Suprapubic skin (tissue), 4 donors: ENCODE measurements at regions not wholly inside any gene's neighbourhood (a gene's known extent, or its start where the extent isn't known, plus 50 kb on each side); places are given as distances from the start of the nearest gene placed in this dataset.
"Not testable (repeated sequence)": the region's sequence is repeated elsewhere in the genome, so short reads cannot be mapped to it uniquely, and the experiment has no call there.

ENCODE experiments used
- DNase-seq, 2 donors: peaks; one replicate each; pipeline ENCODE4 v3.0.0-alpha.2; 2019; ENCODE audit warnings: low spot score in 2 of 2
- H3K27ac ChIP-seq: fragments of 200-600 bp; sonication (generic); one replicate; pipeline ENCODE4 v1.5.1; 2019
- H3K27me3 ChIP-seq: fragments of 200-600 bp; sonication (generic); one replicate; pipeline ENCODE4 v1.5.1; 2019
- H3K36me3 ChIP-seq: fragments of 200-600 bp; sonication (generic); one replicate; pipeline ENCODE4 v1.5.1; 2019
- H3K4me1 ChIP-seq: fragments of 200-600 bp; sonication (generic); one replicate; pipeline ENCODE4 v1.5.1; 2019
- H3K4me3 ChIP-seq: fragments of 200-600 bp; sonication (generic); one replicate; pipeline ENCODE4 v1.5.1; 2019; ENCODE audit warnings: mild to moderate bottlenecking
- H3K9me3 ChIP-seq: fragments of 200-600 bp; sonication (generic); one replicate; pipeline ENCODE4 v1.5.1; 2019
- EP300 ChIP-seq: sonication (generic); formaldehyde crosslinking; IDR thresholded peaks from one replicate; pipeline ENCODE4 v1.6.1; 2017; ENCODE audit warnings: antibody characterized with exemption
- POLR2A ChIP-seq, 2 donors: fragments of 450-650 bp; IDR thresholded peaks; one replicate each; pipeline ENCODE4 v1.6.1; 2017; ENCODE audit warnings: antibody characterized with exemption in 2 of 2, mild to moderate bottlenecking in 2 of 2, moderate library complexity in 2 of 2
- POLR2AphosphoS5 ChIP-seq, 3 donors: sonication (generic); formaldehyde crosslinking; IDR thresholded peaks; one replicate each; pipeline ENCODE4 v1.6.1; 2017; ENCODE audit warnings: antibody characterized with exemption in 3 of 3
- WGBS: methylation state at CpG from one replicate; pipeline ENCODE4 v1.1.5; 2018; 5-methylcytosine and 5-hydroxymethylcytosine counted together
- TF ChIP-seq, protein P1 (sequence below), 2 donors: fragments of 200-600 bp in 1 of 2; fragments of 450-650 bp in 1 of 2; sonication (generic) in 1 of 2; IDR thresholded peaks; one replicate each; pipeline ENCODE4 v1.5.1; 2016 to 2019; ENCODE audit warnings: antibody characterized with exemption in 2 of 2, mild to moderate bottlenecking in 1 of 2, moderate library complexity in 1 of 2

DNA sequence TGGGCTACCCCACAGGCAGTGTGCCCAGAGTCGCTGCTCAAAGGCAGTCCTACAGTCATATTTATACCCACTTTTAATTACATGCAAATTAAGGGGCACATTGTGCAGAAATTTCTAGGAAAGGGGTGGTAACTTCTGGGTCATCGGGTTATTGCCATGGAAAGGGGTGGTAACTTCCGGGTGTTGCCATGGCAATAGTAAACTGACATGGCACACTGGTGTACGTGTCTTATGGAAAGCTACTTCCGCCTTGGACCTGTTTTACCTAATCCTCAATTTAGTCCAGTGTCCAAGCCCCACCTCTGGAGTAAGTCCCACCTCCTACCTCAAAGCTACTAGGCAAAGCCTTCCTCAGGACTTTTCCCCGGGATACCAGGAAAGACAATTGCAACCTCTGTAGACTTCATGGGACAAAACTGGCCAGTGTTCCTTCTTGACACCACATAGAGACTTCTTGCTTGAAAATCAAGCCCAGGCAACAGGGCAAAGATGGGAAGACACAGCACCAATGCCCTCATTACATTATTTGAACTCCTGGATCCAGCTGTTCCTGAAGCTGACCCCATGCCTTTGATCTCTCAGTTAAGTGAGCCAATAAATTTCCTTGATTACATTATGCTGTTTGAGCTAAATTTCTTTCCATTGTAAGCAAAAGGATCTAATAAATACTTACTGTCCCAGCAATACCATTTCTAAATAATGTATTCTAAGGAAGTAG, 63.3 kb upstream of the AGAP1 start:
- DNase-seq: no peak
- no peak overlapping the region for H3K4me3 ChIP-seq
- H3K4me1 ChIP-seq: no peaks in the 10 kb centered on the region
- no peak overlapping the region for H3K27ac ChIP-seq
- no peaks in the 10 kb centered on the region for H3K9me3 ChIP-seq
- no peaks in the 10 kb centered on the region for H3K27me3 ChIP-seq
- WGBS: 82% methylated on average over 5 of the region's 6 CpGs
- no peaks in the 10 kb centered on the region for H3K36me3 ChIP-seq
- TF ChIP-seq EP300 (no peak), POLR2A (IDR thresholded peaks at IDR 0.05) (no peak), POLR2AphosphoS5 (IDR thresholded peaks at IDR 0.05) (no peak)
- TF ChIP-seq, protein P1, sequence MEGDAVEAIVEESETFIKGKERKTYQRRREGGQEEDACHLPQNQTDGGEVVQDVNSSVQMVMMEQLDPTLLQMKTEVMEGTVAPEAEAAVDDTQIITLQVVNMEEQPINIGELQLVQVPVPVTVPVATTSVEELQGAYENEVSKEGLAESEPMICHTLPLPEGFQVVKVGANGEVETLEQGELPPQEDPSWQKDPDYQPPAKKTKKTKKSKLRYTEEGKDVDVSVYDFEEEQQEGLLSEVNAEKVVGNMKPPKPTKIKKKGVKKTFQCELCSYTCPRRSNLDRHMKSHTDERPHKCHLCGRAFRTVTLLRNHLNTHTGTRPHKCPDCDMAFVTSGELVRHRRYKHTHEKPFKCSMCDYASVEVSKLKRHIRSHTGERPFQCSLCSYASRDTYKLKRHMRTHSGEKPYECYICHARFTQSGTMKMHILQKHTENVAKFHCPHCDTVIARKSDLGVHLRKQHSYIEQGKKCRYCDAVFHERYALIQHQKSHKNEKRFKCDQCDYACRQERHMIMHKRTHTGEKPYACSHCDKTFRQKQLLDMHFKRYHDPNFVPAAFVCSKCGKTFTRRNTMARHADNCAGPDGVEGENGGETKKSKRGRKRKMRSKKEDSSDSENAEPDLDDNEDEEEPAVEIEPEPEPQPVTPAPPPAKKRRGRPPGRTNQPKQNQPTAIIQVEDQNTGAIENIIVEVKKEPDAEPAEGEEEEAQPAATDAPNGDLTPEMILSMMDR (IDR thresholded peaks at IDR 0.05): no peak

DNA sequence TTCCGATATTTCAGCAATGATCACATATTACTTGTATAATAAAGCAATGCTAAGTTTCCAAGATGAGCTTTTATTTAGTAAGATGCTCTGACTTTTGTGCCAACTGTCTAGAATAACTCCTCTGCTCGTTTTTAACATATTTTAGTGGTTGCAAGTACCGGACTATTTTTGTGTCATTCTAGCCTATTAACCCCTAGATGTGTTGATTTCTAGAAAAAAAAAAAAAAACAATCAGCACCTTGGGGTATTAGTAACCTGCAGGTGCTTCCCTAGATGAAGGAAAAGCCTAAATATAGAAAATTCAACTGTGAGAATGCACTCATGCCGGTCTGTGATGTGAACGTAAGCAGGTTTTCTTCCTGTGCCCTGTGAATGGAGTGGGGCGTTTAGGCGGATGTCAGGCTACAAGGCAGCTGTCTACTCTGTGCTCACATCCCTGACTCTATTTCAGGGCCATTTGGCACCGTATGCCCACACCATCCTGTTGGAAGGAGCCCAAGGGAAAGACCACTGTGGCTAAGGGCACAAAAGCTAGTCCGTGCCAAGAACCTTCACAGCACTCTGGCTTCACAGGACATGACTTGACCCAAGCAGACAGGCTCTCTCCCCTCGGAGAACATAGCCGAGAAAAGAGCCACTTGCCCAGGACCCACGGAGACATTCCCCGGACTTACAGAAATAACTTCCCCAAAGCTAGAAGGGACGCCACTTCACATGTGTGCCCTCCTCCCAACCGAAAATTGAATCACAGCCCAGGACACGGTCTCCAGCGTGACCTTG, 60.9 kb upstream of the AGAP1 start:
- H3K4me3 ChIP-seq: no peak overlapping the region
- H3K36me3 ChIP-seq: no peaks in the 10 kb centered on the region
- no peaks in the 10 kb centered on the region for H3K9me3 ChIP-seq
- WGBS: 56% methylated on average over 17 of the region's 17 CpGs
- H3K27ac ChIP-seq: no peak overlapping the region
- no peak for DNase-seq
- no peak for TF ChIP-seq POLR2AphosphoS5 (IDR thresholded peaks at IDR 0.05)
- TF ChIP-seq, protein P1 (IDR thresholded peaks at IDR 0.05): no peak
- no peak for TF ChIP-seq EP300
- TF ChIP-seq POLR2A (IDR thresholded peaks at IDR 0.05): no peak
- no peaks in the 10 kb centered on the region for H3K4me1 ChIP-seq
- H3K27me3 ChIP-seq: no peaks in the 10 kb centered on the region

DNA sequence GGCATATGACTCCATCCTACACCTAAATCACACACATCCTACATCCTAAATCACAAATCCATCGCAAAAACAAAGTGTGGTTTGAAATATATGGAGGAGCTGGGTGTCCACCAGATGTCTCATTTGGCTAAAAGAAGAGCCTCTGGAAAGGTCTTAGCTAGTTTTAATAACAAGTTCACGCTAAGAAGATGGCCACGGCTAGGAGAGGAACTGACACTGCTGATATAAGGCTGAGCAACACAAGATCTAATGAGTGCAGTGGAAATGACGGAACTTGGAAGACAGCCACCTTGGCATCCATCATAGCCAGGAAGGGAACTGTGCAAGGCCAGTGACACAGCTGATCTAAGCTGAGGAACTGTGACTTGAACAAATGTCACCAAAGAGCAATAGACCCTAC, 60.0 kb upstream of the AGAP1 start:
- Histone ChIP-seq H3K27me3 (no peaks in the 10 kb centered on the region), H3K27ac (no peak overlapping the region), H3K9me3 (no peaks in the 10 kb centered on the region), H3K36me3 (no peaks in the 10 kb centered on the region), H3K4me1 (no peaks in the 10 kb centered on the region), H3K4me3 (no peak overlapping the region)
- 24% methylated on average over 4 of the region's 4 CpGs for WGBS
- TF ChIP-seq, protein P1 (IDR thresholded peaks at IDR 0.05): no peak
- TF ChIP-seq POLR2A (IDR thresholded peaks at IDR 0.05): no peak
- peak in 1 of 2 donors; percentile 74 for DNase-seq

DNA sequence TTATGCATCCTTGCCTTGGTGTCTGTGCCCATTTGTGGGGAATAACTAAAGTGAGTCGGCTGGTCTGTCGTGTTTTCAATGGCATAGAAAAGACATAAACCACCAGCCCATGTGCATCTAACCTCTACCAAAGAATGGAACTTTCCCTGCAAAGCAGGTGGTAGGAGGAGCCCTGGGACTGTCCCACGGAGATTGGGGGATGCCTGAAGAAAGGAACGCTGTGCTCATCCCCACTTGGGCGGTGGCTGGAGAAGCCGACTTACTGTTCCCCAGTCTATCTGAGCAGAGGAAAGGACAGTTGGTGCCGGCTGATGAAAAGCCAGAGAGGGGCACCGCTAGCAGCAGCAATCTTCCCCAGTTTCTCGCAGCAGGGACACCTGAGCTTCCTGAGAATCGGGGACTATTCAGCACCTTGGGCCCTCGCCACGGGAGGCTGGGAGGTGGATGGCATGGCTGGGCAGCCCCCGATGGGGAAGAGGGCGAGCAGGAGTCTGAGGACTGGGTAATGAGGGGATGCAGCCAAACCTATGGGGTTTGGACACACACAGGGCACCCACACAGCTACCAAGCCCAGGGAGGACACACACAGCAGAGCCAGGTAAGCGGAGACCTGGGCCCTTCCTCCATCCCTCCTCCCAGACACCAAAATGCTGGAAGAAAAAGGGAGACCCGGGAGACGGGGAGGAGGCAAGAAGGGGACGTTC, 53.7 kb upstream of the AGAP1 start:
- no peak for TF ChIP-seq POLR2AphosphoS5 (IDR thresholded peaks at IDR 0.05)
- no peak for TF ChIP-seq EP300
- TF ChIP-seq POLR2A (IDR thresholded peaks at IDR 0.05): no peak
- TF ChIP-seq, protein P1 (IDR thresholded peaks at IDR 0.05): no peak
- no peaks in the 10 kb centered on the region for H3K36me3 ChIP-seq
- H3K9me3 ChIP-seq: no peaks in the 10 kb centered on the region
- DNase-seq: no peak
- H3K27ac ChIP-seq: no peak overlapping the region
- no peak overlapping the region for H3K4me3 ChIP-seq
- H3K4me1 ChIP-seq: no peaks in the 10 kb centered on the region
- peaks cover 5% of the 10 kb centered on the region for H3K27me3 ChIP-seq
- WGBS: 73% methylated on average over 12 of the region's 18 CpGs

DNA sequence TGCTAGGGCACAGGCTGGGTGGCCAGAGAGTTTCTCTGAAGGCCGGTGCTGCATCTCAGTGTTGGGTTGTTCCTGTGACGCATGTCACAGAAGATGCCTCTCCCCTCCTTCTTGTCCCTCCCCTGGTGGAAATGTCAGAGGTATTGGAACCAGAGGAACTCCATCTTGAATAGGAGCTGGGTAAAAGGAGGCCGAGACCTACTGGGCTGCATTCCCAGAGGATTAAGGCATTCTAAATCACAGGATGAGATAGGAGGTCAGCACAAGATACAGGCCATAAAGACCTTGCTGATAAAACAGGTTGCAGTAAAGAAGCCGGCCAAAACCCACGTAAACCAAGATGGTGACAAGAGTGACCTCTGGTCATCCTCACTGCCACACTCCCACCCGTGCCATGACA, 50.3 kb upstream of the AGAP1 start:
- not testable (repeated sequence) for H3K27ac ChIP-seq, H3K9me3 ChIP-seq, H3K36me3 ChIP-seq, DNase-seq, H3K4me1 ChIP-seq, H3K4me3 ChIP-seq, H3K27me3 ChIP-seq
- 87% methylated on average over 6 of the region's 6 CpGs for WGBS
